RWPE2 (cell line): ENCODE measurements at regions not wholly inside any gene's neighbourhood (a gene's known extent, or its start where the extent isn't known, plus 50 kb on each side); places are given as distances from the start of the nearest gene placed in this dataset.

Experiments
- ATAC-seq: fragments of 200-7000 bp; cut with Tn5 transposase; 3 replicates; pipeline ENCODE4 v1.9.1; 2021; ENCODE audit warnings: low read depth
- DNase-seq: peaks from one replicate; pipeline ENCODE4 v3.0.0-alpha.2; 2020; ENCODE audit warnings: low spot score
- H3K27ac ChIP-seq: fragments of 450-650 bp; 2 replicates; pipeline ENCODE4 v1.5.1; 2017; ENCODE audit warnings: mild to moderate bottlenecking; ENCODE audit not compliant: poor library complexity, severe bottlenecking
- H3K27me3 ChIP-seq: fragments of 250-450 bp; sonication (Bioruptor Pico); 2 replicates; pipeline ENCODE4 v1.5.1; 2021; ENCODE audit warnings: mild to moderate bottlenecking, moderate library complexity; ENCODE audit not compliant: insufficient read depth, poor library complexity, severe bottlenecking
- H3K36me3 ChIP-seq: fragments of 250-450 bp; sonication (Bioruptor Pico); 2 replicates; pipeline ENCODE4 v1.5.1; 2020; ENCODE audit warnings: low read depth, mild to moderate bottlenecking, moderate library complexity
- H3K4me1 ChIP-seq: fragments of 250-450 bp; sonication (Bioruptor Pico); 2 replicates; pipeline ENCODE4 v1.5.1; 2021; ENCODE audit warnings: mild to moderate bottlenecking, moderate library complexity; ENCODE audit not compliant: insufficient read depth, poor library complexity, severe bottlenecking
- H3K4me3 ChIP-seq: fragments of 250-450 bp; sonication (Bioruptor Pico); 2 replicates; pipeline ENCODE4 v1.5.1; 2021; ENCODE audit warnings: mild to moderate bottlenecking, moderate library complexity; ENCODE audit not compliant: severe bottlenecking
- H3K9me3 ChIP-seq: fragments of 250-450 bp; sonication (Bioruptor Pico); 2 replicates; pipeline ENCODE4 v1.5.1; 2021; ENCODE audit warnings: mild to moderate bottlenecking, moderate library complexity; ENCODE audit not compliant: severe bottlenecking
- TF ChIP-seq, protein P1 (sequence below): fragments of 450-650 bp; IDR thresholded peaks from one replicate; pipeline ENCODE4 v1.5.1; 2017; ENCODE audit warnings: mild to moderate bottlenecking, moderate library complexity; ENCODE audit not compliant: poor library complexity, severe bottlenecking

DNA sequence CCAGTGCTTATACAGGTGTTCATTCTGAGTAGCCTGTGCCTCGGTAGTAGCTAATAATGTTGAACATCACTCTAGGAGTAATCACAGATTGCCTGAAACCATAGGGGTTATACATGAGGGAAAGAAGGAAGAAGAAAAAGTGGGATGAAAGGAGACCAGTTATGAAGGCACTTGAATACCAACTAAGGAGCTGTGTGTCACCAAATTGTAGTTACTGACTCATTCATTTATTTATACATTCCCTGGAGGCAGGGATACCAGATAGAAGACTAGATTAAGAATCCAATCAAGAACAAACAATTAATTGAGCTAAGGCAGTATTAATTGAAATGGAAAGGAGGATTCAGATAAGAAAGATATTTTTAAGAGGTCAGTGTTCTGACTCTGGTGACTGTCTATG, 129.6 kb upstream of the PRPS1L1 start:
- no peaks in the 10 kb centered on the region for H3K4me1 ChIP-seq
- H3K4me3 ChIP-seq = no peak overlapping the region
- no peak overlapping the region for H3K27ac ChIP-seq
- DNase-seq = no peak
- H3K36me3 ChIP-seq = no peaks in the 10 kb centered on the region
- no peaks in the 10 kb centered on the region for H3K9me3 ChIP-seq
- TF ChIP-seq, protein P1, sequence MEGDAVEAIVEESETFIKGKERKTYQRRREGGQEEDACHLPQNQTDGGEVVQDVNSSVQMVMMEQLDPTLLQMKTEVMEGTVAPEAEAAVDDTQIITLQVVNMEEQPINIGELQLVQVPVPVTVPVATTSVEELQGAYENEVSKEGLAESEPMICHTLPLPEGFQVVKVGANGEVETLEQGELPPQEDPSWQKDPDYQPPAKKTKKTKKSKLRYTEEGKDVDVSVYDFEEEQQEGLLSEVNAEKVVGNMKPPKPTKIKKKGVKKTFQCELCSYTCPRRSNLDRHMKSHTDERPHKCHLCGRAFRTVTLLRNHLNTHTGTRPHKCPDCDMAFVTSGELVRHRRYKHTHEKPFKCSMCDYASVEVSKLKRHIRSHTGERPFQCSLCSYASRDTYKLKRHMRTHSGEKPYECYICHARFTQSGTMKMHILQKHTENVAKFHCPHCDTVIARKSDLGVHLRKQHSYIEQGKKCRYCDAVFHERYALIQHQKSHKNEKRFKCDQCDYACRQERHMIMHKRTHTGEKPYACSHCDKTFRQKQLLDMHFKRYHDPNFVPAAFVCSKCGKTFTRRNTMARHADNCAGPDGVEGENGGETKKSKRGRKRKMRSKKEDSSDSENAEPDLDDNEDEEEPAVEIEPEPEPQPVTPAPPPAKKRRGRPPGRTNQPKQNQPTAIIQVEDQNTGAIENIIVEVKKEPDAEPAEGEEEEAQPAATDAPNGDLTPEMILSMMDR = no peak
- no peak for ATAC-seq
- no peaks in the 10 kb centered on the region for H3K27me3 ChIP-seq

DNA sequence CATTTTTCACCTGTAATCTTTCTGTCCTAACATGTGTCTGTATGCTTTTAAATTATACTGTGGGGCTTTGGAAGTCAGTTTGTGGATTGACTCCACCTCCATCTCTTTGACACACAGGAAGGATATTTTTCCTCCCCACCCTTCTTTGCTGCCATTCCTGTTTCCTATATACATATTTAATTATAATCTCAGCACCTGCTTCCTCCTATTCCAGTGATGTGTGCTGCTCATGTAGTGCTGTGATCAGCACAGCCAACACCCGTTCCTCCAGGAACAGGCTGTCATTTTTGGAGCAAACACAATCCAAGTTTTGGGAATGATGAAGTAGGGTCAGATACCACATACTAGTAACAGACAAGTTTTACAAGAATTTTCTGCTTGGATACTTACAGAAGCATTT, 135.0 kb upstream of the PRPS1L1 start:
- Histone ChIP-seq H3K4me3 (no peak overlapping the region), H3K27ac (no peak overlapping the region), H3K4me1 (no peaks in the 10 kb centered on the region), H3K27me3 (no peaks in the 10 kb centered on the region), H3K36me3 (no peaks in the 10 kb centered on the region), H3K9me3 (no peaks in the 10 kb centered on the region)
- DNase-seq (no peak), ATAC-seq (no peak)
- TF ChIP-seq, protein P1 = no peak

GRCh38 chr7:18163091-18163490, 135.4 kb upstream of the PRPS1L1 start:
- H3K9me3 ChIP-seq = no peaks in the 10 kb centered on the region
- H3K36me3 ChIP-seq = no peaks in the 10 kb centered on the region
- H3K4me1 ChIP-seq = no peaks in the 10 kb centered on the region
- H3K27me3 ChIP-seq = no peaks in the 10 kb centered on the region
- ATAC-seq (no peak), DNase-seq (no peak)
- TF ChIP-seq, protein P1 = no peak
- no peak overlapping the region for H3K4me3 ChIP-seq
- H3K27ac ChIP-seq = no peak overlapping the region

DNA sequence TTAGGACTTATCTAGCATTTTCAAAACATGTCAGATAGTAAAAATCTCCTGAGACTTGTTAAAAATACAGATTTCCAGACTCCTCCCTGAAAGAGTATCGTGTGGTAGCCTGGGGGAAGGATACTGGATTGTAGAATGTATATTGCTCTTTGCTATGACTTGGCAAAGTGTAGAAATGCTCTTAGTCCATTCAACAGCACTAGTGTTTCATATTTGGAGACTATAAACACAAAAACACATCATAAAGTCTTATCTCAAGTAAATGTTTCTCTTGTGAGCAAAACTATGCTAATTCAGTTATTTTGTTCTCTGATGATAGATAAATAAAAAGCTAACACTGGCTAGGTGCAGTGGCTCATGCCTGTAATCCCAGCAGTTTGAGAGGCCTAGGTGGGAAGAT, 137.5 kb upstream of the PRPS1L1 start:
- TF ChIP-seq, protein P1 = no peak

GRCh38 chr7:18166002-18166401, 138.4 kb upstream of the PRPS1L1 start:
- TF ChIP-seq, protein P1 = no peak
- H3K4me3 ChIP-seq = no peak overlapping the region

More for the DNA sequence above, 137.5 kb upstream of the PRPS1L1 start:
- H3K9me3 ChIP-seq = no peaks in the 10 kb centered on the region
- H3K4me1 ChIP-seq = no peaks in the 10 kb centered on the region
- H3K27ac ChIP-seq = no peak overlapping the region
- DNase-seq = no peak
- H3K4me3 ChIP-seq = no peak overlapping the region
- no peaks in the 10 kb centered on the region for H3K36me3 ChIP-seq
- H3K27me3 ChIP-seq = no peaks in the 10 kb centered on the region
- ATAC-seq = no peak

More at GRCh38 chr7:18166002-18166401, 138.4 kb upstream of the PRPS1L1 start:
- Histone ChIP-seq H3K27me3 (no peaks in the 10 kb centered on the region), H3K4me1 (no peaks in the 10 kb centered on the region), H3K27ac (no peak overlapping the region), H3K9me3 (no peaks in the 10 kb centered on the region), H3K36me3 (no peaks in the 10 kb centered on the region)
- no peak for DNase-seq
- no peak for ATAC-seq
